B cell (primary cell): ENCODE measurements at regions not wholly inside any gene's neighbourhood (a gene's known extent, or its start where the extent isn't known, plus 50 kb on each side); places are given as distances from the start of the nearest gene placed in this dataset.

Experiments used
- EZH2 ChIP-seq: IDR thresholded peaks from 2 replicates; pipeline ENCODE4 v1.6.1; 2012; ENCODE audit warnings: borderline replicate concordance, low read depth, mild to moderate bottlenecking, moderate library complexity, low read length; ENCODE audit not compliant: insufficient read depth, poor library complexity, severe bottlenecking
- TF ChIP-seq, protein P1 (sequence below): fragments of 200-600 bp; IDR thresholded peaks from one replicate; pipeline ENCODE4 v1.8.0; 2022; ENCODE audit warnings: antibody characterized with exemption, mild to moderate bottlenecking

DNA sequence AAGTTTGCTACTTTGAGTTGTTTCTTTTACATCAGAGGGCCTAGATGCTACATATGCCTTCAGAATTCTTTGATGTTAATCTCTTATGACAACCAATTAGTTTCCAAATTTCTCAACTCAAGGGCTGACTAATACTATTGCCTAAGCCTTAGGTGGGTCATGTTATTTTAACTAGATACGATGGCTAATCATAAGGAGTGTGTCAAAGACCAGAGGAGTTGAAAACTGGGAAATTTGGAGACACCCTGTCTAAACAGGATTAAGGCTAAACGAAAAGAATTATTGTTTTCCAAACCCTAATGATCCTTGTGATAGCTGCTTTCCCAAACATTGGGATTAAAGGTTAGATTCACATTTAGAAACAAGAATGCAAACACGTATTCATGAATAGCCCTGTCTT lies 228.5 kb downstream of the PCDH7 start:
- TF ChIP-seq, protein P1, sequence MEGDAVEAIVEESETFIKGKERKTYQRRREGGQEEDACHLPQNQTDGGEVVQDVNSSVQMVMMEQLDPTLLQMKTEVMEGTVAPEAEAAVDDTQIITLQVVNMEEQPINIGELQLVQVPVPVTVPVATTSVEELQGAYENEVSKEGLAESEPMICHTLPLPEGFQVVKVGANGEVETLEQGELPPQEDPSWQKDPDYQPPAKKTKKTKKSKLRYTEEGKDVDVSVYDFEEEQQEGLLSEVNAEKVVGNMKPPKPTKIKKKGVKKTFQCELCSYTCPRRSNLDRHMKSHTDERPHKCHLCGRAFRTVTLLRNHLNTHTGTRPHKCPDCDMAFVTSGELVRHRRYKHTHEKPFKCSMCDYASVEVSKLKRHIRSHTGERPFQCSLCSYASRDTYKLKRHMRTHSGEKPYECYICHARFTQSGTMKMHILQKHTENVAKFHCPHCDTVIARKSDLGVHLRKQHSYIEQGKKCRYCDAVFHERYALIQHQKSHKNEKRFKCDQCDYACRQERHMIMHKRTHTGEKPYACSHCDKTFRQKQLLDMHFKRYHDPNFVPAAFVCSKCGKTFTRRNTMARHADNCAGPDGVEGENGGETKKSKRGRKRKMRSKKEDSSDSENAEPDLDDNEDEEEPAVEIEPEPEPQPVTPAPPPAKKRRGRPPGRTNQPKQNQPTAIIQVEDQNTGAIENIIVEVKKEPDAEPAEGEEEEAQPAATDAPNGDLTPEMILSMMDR = no peak
- no peak for TF ChIP-seq EZH2
